NCI-H2171 (cell line): ENCODE measurements at regions not wholly inside any gene's neighbourhood (a gene's known extent, or its start where the extent isn't known, plus 50 kb on each side); places are given as distances from the start of the nearest gene placed in this dataset.

ENCODE experiments used
- DNase-seq: peaks from one replicate; lab custom pipeline; 2025; lab: John Stamatoyannopoulos, UW

DNA sequence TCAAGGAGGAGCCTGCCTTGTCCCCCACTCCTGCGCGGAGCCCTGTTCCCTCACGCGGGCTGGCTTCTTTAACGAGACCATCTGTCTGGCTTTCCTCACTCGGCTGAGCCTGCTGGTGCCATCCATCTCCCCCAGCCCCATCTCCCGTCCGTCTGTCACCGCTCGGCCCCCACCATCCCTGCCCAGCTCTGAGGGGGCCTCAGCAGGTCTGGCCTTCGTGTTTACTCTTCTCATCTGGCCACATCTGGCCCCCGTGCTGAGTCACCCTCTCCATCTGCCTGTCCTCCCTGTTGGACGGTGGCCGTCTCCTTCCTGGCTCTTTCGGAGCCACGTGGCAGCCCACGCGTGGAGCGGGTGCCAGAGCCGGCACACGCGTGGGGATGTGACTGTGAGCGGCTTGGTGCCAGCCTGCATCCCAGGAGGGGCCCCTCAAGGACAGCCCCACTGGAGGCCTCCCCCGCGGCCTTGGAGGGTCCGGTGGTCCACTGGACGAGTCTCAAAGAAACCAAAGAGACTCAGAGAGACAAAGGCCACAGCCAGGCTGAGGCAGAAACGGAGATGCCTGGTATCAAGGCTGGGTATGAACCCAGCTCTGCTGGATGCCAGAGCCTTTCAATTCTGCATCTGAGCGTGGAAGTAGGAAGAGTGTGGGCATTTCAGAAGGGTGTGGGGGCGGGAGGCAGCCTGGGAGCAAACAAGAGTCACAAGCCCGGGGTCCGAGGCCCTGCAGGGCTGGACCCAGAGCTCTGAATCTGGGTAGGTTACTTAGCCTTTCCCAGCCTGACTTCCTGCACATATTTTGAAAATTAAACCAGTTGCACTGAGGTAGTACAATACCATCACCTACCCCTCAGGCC lies 76.7 kb upstream of the UNC5A start:
- peak; percentile 30 for DNase-seq

GRCh38 chr5:176734756-176735342 lies 75.5 kb upstream of the UNC5A start:
- DNase-seq = no peak

- no peak for DNase-seq
Measured at GRCh38 chr5:176735383-176736265, 74.7 kb upstream of the UNC5A start.

GRCh38 chr5:176736301-176736930 lies 73.9 kb upstream of the UNC5A start:
- DNase-seq = no peak

DNA sequence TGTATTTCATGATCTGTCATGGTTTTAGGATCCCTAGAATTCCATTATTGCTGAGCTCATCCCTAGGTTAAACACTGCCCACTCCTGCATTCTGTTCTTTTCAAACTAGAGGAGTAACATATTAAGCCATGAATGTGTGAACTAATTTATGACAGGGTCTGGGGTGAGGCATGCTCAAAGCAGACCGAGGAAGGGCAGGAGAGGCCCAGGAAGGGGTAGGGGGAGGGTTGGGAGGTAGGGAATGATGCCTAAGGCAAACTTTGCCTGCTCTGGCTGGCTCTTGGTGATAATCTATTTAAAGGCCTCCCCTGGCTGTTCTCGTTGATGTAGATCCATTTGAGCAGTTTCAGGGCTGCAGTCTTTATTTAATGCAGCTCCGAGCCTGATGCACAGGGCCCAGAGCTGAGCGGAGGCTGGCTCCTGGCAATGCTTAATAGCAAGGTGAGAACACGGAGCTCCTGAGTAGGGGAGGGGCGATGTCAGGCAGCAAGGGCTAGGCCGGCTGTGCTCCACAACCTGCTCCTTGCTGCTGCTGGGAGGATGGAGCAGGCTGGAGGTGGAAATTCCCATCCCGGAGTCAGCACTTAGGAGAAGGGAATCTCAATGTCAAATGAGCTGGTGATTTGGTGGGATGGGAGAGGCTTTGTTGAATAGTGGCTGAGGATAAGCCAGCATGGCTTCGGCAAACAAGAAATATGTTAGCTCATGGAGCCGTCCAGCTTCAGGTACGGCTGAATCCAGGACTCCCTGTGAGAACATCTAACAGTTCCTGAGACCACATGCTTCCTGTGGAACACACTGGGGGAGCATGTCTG lies 73.2 kb upstream of the UNC5A start:
- no peak for DNase-seq

DNA sequence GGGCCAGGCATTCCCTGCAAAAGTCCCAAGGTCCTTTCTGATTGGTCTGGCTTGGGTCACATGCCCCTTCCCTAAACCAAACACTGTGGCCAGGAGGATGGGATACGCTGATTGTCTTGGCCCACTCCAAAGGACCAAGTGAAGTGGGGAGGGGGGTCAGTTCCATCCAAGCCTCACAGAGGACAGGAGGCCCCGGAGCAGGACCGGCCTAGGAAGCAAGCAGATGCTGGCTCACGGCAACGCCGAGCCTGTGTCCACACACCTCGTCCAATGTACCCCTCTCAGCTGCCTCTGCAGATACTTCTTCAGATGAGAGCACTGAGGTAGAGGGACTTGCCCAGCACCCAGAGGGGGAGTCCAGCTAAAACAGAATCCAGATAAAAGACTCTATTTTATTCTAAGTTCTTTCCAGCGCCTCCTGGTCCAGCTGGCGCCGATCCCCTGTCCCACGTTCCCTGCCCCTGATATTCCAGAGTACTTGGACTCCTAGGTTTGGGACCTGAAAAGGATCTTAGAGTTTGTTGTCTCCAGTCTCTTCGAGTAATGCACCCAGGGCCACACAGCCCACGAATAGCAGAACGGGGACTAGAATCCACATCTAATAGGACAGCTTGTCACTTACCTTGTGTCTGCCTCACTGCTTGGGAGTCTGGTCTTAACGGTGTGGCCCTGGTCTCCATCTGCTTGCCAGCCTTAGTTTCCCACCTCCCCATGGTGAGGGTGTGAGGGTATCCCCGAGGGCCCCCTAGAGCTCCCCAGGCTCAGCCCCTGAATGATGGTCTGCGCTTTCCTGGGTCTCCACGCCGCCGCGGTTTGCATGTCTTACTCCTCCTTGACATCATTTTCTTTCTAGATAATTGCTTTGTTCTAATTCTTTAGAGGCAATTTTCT lies 72.4 kb upstream of the UNC5A start:
- no peak for DNase-seq

- DNase-seq = no peak
Measured at GRCh38 chr5:176738637-176739250, 71.6 kb upstream of the UNC5A start.

DNA sequence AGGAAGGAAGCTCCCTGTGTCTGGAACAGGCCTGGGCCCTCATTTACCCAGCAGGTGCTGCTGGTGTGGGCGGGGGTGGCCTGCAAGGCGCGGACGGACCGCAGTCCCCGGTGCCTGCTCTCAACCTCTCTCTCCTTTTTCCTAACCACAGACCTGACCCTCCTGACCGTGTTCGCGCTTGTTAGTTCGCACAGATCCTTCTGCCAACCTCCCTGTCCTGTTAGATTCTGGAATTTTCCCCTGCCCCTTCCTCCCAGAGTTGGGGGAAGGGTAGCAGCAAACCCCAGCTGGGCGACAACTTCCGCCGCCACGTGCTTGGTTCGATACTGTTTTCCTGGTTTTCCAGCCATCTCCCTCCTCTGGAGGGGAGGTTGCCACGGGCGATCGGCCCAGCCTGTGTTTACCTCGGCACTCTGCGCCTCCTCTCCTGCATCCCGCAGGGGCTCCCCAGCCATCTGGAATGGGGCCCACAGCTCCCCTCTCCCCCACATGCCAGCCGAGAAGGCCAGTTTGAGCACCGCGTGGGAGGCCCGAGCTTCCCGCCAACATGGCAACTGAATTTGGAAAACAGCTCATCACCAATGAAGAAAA lies 70.8 kb upstream of the UNC5A start:
- peak; percentile 59 for DNase-seq

DNA sequence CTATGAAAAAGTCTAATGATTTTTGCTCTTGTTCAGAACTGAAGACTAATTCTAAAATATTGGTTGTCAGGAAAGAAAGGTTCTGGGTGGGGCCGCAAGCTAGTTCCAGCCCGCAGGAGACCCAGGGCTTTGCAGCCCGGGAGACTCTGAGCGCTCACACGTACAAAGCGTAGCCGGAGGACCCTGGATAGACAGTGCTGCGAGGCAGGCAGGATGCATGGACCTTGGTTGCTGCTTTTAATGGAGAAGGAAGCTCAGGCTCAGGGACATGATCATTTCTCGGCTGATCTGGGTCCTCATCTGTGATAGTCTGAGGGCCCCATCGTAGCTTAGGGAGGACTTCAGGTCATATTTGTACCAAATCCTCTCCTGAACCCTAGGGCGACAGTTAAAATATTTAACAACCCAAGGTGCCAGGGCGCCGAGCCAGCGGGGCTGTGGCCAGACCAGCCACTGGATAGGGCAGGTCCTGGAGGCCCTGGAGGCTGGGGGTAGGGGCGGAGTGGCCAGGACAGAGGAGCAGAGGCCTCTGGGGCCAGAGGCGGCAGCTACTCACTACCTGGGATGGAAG lies 70.1 kb upstream of the UNC5A start:
- DNase-seq = no peak

DNA sequence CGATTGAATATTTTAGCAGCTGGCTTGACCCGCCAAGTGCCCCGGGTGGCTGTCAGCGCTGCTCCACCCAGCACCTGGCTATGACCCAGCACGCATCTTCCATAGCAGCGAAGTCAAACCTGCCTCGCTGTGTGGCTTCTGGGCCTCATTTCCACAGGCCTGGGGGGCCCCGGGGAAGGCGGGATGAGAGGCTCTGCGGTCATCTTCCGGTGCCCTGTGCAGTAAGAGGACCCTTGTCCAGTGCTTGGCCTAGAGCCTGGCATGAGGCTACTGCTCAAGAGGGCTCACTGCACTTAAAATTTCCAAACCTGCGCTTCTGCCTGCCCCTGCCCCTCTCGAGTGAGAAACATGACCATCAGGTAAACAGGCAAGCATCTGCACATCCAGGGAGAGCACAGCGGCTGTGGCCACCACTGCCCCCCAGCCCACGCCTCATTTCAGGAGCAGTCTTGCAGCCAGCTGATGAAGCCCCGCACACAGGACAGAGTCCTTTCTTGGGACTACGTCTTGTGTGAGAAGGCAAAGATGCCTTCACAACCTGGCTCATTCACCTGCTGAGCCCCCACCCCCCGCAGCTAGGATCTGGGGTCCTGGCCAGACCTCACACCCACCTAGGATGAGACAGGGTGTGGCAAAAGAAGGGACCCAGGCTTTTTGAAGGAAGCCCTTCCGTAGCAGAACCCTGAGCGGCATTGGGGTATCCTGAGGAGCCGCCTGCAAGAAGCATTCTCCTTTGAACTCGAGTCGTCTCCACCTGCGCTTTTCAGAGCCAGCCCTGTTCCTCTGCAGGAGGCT lies 69.5 kb upstream of the UNC5A start:
- DNase-seq = no peak

DNA sequence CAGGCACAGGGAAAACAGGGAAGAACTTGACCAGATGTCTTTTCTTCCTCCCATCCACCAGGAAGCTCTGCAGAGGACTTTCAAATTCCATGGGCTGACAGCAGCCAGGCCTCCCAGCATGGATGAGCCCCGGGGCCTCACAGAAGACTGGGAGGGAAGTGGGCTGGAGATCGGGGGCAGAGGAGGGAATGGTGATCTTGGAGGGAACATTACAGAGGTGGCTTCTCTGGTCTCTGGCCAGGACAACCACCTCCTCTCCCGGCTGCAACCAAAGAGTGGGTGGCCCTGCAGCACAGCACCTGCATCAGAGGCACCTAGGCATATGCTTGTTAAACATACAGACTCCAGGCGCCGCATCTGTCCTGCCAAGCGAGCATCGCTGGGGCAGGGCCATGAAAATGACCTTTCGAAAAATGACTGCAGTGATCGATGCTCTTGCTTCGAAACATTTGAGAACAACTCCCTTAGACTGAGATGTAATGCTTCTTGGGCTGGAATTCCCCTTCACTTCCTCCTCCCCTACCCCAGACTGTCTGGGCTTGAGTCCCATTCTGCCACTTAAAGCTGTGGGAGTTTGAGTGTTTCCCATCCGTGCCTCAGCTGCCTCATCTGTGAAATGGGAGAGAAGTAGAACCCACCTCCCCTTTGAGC lies 68.7 kb upstream of the UNC5A start:
- DNase-seq = no peak

DNA sequence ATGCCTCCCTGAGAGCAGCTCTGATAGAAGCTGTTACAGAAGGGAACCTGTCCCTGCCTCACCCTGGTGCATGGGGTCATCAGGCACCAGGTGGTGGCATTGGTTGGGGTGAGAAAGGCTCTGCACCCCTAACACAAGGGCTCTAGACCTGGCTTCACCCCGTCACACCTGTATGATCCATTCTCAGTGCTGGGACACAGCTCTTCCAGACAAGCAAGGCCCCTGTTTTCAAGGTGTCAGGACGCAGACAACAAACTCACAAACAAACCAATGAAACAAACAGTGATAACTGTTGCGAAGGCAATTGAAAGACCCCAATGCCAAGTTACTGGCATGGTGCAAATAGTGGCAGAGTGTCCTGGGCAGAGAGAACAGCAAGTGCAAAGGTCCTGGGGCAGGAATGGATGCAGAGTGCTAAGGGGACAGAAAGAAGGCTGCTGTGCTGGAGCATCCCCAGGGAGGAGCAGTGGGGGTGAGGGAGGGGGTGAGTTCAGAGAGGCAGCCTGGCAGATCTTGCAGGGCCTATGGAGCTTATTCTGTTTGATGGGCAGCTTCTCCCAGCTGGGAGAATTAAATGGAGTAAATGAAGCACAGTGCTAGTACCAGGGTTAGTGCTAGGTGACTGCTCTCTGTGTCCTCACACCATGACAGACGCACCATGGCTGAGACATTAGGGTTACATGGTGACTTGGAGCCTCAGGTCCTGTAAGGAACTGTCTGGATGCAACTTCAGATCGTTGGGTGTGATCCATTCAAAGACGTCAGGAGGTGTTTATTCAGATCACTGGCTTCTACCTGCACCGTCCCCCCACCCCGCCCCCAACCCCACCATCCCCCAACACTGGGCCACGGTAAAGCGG lies 67.9 kb upstream of the UNC5A start:
- no peak for DNase-seq

DNA sequence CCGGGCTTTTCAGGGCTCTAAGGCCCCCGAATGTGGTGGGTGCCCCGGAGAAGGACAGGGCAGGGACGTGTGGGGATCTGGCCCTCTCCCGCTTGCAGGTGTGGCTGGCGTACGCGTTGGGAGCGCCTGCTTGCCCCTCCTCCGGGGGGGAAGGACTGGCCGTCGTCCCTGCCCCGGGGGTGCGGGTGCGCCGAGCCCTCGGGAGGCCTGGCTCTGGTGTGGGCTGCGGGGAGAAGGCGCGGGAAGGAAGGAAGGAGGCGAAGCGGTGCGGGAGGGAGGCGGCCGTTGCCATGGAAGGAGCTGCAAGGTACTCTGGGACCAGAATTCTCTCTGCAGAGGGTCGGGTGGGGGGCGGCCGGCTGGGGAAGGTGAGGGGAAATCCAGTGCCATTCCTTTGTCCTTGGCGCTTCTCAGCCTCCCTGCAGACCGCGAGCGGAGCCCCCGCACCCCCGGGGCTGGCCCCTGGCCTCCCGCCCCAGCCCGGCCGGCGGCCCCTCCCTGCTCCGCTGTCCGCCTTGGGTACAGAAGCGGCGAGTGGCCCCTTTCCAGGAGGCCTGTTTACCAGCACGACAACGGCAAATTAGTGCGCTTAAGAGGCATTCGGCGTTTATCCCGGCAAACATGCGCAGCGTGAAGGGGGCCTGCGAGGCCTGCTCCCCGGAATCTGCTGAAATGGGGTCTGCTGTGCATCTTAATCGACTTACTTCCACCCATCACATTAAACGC lies 67.1 kb upstream of the UNC5A start:
- no peak for DNase-seq

DNA sequence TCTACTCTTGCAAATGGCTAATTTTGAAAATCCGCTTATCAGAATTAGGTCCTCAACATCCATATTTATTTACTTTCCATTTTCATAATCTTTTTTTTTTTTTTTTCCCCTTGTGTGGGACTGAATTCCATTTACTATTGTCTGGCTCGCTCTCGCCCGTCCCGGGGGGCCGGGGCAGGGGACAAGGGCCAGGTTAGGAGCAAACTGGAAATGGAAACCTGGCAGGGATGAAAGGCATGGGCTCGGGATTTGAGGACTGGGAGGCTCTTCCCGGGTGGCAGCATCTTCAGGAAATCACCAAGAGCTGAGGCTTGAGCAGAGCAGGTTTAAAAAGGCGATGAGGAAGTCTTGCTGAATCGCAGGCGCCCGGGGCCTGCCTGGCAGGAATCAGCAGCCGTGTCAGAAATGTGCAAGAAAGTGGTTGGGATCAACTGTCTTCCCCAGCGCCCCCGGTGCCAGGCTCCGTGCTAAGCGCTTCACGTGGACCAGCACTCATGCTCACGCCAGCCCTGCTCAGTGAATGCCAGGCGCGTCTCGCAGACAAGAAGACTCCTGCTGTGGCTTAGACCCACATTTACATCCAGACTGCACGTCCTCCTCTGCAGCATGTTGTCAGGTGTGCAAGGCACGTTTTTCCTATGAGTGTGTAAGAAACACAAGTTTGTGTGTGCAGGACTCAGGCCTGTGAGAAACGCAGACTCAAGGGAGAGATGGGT lies 66.3 kb upstream of the UNC5A start:
- no peak for DNase-seq

DNA sequence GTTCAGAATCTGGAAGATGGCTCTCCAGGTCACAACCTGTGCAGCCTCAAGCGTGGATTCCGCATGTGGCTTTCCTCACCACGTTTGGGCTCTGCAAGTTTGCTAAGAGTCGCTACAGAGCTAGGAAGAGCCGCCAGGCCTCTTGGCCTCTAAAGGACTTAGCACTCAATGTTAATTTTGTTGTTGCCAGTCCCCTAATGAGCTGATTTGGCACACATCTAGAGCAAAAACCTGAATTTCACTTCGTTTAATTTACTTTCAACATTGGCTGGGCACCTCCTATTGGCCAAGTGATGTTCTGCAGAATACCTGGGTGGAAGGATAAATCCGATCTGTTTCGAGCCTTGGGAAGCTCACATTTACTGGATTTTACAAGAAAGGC lies 65.8 kb upstream of the UNC5A start:
- DNase-seq = no peak

- DNase-seq = no peak
Measured at GRCh38 chr5:176747670-176748072, 62.7 kb upstream of the UNC5A start.
